ENCODE measurements at regions not wholly inside any gene's neighbourhood (a gene's known extent, or its start where the extent isn't known, plus 50 kb on each side); places are given as distances from the start of the nearest gene placed in this dataset.

GRCh38 chr18:41128126-41128525 lies 826.9 kb upstream of the PIK3C3 start:
- no peak for TF ChIP-seq POLR2A (IDR thresholded peaks at IDR 0.05)
- TF ChIP-seq, protein P1, sequence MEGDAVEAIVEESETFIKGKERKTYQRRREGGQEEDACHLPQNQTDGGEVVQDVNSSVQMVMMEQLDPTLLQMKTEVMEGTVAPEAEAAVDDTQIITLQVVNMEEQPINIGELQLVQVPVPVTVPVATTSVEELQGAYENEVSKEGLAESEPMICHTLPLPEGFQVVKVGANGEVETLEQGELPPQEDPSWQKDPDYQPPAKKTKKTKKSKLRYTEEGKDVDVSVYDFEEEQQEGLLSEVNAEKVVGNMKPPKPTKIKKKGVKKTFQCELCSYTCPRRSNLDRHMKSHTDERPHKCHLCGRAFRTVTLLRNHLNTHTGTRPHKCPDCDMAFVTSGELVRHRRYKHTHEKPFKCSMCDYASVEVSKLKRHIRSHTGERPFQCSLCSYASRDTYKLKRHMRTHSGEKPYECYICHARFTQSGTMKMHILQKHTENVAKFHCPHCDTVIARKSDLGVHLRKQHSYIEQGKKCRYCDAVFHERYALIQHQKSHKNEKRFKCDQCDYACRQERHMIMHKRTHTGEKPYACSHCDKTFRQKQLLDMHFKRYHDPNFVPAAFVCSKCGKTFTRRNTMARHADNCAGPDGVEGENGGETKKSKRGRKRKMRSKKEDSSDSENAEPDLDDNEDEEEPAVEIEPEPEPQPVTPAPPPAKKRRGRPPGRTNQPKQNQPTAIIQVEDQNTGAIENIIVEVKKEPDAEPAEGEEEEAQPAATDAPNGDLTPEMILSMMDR (IDR thresholded peaks at IDR 0.05) = no peak

All from Peyer's patch (tissue), 4 donors.